ENCODE measurements at regions not wholly inside any gene's neighbourhood (a gene's known extent, or its start where the extent isn't known, plus 50 kb on each side); places are given as distances from the start of the nearest gene placed in this dataset.
"Not testable (repeated sequence)": the region's sequence is repeated elsewhere in the genome, so short reads cannot be mapped to it uniquely, and the experiment has no call there.

- DNase-seq, result no peak
Observed at GRCh38 chr1:221204055-221204833, 325.0 kb downstream of the HLX start.

GRCh38 chr1:221206076-221206475, 326.8 kb downstream of the HLX start:
- DNase-seq, result no peak

GRCh38 chr1:221212926-221213325, 333.7 kb downstream of the HLX start:
- no peak for DNase-seq

- DNase-seq, result no peak
Observed at GRCh38 chr1:221217029-221217428, 337.8 kb downstream of the HLX start.

GRCh38 chr1:221223281-221223680, 344.0 kb downstream of the HLX start:
- DNase-seq, result no peak

GRCh38 chr1:221227460-221227859, 348.2 kb downstream of the HLX start:
- no peak for DNase-seq

- no peak for DNase-seq
Observed at GRCh38 chr1:221227872-221228337, 348.7 kb downstream of the HLX start.

- DNase-seq, result no peak
Observed at GRCh38 chr1:221228594-221228993, 349.4 kb downstream of the HLX start.

GRCh38 chr1:221230605-221231004, 351.4 kb downstream of the HLX start:
- DNase-seq, result no peak

- DNase-seq, result no peak
Observed at GRCh38 chr1:221234791-221235190, 355.5 kb downstream of the HLX start.

GRCh38 chr1:221237587-221237986, 358.3 kb downstream of the HLX start:
- DNase-seq, result no peak

- no peak for DNase-seq
Observed at GRCh38 chr1:221239181-221239580, 359.9 kb downstream of the HLX start.

GRCh38 chr1:221239792-221240191, 360.5 kb downstream of the HLX start:
- no peak for DNase-seq

GRCh38 chr1:221240690-221241089, 361.4 kb downstream of the HLX start:
- no peak for DNase-seq

- no peak for DNase-seq
Observed at GRCh38 chr1:221241157-221241556, 361.9 kb downstream of the HLX start.

- no peak for DNase-seq
Observed at GRCh38 chr1:221241592-221241991, 362.3 kb downstream of the HLX start.

- DNase-seq, result no peak
Observed at GRCh38 chr1:221246067-221246466, 366.8 kb downstream of the HLX start.

GRCh38 chr1:221246628-221247415, 367.6 kb downstream of the HLX start:
- no peak for DNase-seq

- DNase-seq, result no peak
Observed at GRCh38 chr1:221251580-221251979, 372.3 kb downstream of the HLX start.

GRCh38 chr1:221254813-221255212, 375.6 kb downstream of the HLX start:
- no peak for DNase-seq

- no peak for DNase-seq
Observed at GRCh38 chr1:221256773-221257172, 377.5 kb downstream of the HLX start.

GRCh38 chr1:221257548-221257947, 378.3 kb downstream of the HLX start:
- not testable (repeated sequence) for DNase-seq

- not testable (repeated sequence) for DNase-seq
Observed at GRCh38 chr1:221262677-221263076, 383.4 kb downstream of the HLX start.

All from stimulated activated CD4-positive, alpha-beta T cell treated with anti-CD3 and anti-CD28 coated beads, Interleukin-4, amount 100 ng/mL, for 24 hours (primary cell).